Suppressor macrophage treated with lipopolysaccharide for 4 hours (primary cell): ENCODE measurements at regions not wholly inside any gene's neighbourhood (a gene's known extent, or its start where the extent isn't known, plus 50 kb on each side); places are given as distances from the start of the nearest gene placed in this dataset.
A peak's percentile ranks its signal among the peaks of the same experiment; 100 is the strongest.

ENCODE experiments used
- DNase-seq: peaks from one replicate; pipeline ENCODE4 v3.0.0-alpha.2; 2020

DNA sequence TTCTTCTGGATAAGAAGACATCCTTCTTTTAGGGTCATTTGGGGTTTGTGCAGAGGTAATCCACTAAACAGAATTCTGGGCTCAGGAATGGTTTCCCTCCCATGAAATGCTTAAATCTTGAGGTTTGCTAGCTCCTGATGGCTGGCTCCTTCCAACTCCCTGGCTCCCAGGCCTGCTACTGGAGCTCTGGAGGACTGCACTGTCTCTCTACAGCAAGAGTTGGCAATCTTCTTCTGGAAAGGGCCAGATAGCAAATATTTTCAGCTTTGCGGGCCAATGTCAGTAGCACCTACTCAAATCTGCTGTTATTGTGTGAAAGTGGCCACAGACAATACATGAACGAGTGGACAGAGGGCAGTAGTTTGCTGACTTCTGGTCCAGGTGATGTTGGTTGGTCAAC is 174.2 kb upstream of the CTBP2 start:
- no peak for DNase-seq

GRCh38 chr10:125333769-125334168 is 173.4 kb upstream of the CTBP2 start:
- no peak for DNase-seq

DNA sequence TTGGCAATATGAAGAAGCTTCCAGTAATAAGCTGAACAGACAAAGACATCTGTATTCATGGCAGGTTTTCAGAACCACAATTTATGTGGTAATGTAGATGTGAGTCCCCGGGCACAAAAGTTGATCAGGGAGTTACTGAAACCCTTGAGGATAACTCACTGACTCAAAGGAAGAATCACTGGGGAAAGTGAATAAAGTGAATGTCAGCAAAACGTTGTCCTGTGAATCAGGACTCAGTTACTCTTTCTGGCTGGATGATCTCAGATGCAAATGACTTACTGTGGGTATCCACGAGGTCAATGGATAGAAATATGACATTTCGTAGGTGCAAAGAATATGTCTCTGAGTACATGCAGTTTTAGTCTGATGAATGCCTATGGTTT is 172.8 kb upstream of the CTBP2 start:
- DNase-seq: no peak

- no peak for DNase-seq
These were observed 172.3 kb upstream of the CTBP2 start for GRCh38 chr10:125332548-125333208.

DNA sequence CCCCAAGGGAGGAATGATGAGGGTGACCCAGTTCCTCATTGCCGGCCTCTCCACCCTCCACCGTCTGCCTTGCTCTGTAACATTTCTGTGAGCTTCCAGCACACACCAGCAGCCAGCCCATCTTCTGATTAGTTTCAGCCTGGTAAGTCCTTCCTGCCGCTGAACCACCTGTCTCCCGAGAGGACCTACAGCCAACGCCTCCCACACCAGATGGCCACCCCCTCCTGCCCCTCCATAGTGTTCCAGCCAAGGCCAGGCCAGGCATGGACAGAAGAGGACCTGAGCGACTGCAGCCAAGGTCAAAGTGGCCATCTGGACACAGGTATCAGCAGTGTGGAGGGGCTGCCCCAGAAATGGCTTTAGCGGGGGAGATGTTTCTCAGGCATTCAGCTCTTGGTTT is 170.7 kb upstream of the CTBP2 start:
- no peak for DNase-seq

- DNase-seq: no peak
These were observed 168.7 kb upstream of the CTBP2 start for GRCh38 chr10:125329056-125329455.

GRCh38 chr10:125325326-125325725 is 165.0 kb upstream of the CTBP2 start:
- no peak for DNase-seq

DNA sequence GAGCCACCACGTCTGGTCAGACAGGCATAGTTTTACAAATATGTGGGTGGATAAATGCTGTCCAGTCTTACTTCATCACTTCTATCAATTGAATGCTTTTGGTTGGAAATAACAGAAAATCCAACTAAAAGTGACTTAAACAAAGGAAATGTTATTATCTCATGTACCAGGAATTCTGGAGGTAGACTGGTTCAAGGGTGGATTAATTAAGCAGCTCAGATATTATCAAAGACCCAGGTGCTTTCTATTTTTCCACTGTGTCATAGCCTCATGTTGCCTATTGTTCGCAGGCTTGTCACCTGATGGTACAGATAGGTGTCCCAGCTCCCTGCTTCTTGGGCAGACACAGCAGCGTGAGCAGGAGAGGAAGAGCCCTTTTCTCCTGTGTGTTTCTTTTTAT is 156.1 kb upstream of the CTBP2 start:
- DNase-seq: no peak

GRCh38 chr10:125300937-125301336 is 140.6 kb upstream of the CTBP2 start:
- DNase-seq: no peak

- DNase-seq: no peak
These were observed 139.1 kb upstream of the CTBP2 start for GRCh38 chr10:125299461-125299860.

- DNase-seq: no peak
These were observed 136.2 kb upstream of the CTBP2 start for GRCh38 chr10:125296598-125296997.

GRCh38 chr10:125294109-125294508 is 133.7 kb upstream of the CTBP2 start:
- no peak for DNase-seq

DNA sequence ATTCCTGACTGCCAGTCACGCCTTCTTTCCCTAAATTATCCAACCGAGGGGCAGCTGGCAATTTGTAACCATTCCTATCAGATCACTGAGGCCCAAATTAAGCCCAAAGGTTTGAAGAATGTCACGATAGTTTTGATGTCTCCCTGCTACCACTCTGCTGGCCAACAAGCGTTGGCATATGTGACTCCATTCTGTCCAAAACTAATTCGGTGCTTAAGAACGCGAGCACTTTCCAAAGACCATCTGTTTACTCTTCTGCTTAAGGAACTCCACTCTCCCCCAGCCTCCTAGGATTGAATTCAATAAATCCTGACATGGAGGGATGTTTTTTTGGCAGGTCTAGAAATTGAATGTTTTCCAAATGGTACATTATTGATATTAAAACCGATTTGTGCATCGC is 131.5 kb upstream of the CTBP2 start:
- DNase-seq: no peak

DNA sequence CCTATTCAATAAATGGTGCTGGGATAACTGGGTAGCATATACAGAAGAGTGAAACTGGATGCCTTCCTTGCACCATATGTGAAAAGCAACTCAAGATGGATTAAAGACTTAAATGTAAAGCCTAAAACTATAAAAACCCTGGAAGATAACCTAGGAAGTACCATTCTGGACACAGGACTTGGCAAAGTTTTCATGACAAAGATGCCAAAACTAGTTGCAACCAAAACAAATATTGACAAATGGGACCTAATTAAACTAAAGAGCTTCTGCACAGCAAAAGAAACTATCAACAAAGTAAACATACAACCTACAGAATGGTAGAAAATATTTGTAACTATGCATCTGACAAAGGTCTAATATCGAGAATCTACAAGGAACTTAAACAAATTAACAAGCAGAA is 129.1 kb upstream of the CTBP2 start:
- no peak for DNase-seq

GRCh38 chr10:125284875-125285597 is 124.7 kb upstream of the CTBP2 start:
- no peak for DNase-seq

DNA sequence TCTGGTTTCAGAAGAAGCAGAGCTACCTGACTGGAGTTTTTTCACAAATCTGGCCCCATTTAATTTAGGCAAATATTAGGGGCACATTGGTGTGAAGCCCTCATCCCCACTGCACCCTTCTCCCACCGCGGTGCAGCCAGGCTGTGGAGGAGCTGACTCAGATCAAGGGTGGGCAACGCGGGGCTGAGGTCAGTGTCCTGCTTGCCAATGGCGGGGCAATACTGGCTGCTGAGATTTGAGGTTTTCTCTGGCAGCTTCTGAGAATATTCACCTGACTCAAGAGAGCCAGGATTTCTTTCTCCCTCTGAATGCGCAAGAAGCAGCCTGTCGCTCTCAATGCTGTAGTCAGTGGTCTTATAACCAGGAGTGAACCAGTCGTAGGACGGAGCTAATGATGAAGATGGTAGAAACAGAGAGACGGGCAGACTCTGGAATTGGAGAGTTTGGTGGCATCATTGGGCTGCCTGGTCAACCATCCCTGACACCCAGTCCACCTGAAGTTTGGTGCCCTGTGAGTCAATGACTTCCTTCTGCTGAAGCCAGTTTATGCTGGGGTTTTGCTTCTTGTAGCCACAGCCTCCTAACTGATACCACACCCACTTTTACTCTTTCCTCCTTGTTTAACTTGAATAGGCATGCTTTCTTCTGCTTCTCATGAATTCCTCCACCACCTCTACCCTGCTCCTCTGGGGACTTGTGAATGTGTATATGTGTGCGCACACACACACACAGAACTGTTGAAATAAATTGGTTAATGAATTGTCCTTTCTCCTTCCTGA is 123.7 kb upstream of the CTBP2 start:
- no peak for DNase-seq

DNA sequence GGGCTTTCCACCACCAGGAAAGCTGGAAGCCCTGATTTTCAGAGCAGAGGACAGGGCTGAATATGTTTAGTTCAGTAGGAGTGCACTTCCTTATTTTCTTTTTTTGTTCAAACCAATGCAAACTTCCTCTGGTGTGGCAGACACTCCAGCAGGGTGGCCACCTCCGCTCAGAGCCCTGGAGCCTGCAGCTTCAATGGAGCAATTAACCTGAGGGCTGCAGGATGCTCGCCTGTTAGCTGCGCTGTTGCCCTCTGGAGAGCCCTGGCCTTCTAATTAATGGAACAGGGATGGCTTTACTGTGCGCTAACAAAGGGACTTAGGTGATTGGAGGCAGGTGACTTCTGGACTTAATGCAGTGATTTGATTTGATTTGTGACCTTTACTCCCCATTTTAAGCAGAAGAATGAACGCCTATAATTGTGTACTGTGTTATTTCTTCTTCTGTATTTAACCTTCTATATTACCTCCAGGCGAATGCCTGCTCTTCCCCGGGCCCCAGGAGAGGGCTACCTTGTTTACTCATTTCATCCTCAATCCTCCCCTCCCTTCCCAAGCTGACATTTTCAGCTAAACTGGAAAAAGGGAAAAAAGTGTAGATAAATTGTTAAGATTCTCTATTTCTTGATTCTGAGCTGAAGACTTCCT is 123.0 kb upstream of the CTBP2 start:
- DNase-seq: peak; percentile 1

GRCh38 chr10:125281091-125281490 is 120.7 kb upstream of the CTBP2 start:
- no peak for DNase-seq

DNA sequence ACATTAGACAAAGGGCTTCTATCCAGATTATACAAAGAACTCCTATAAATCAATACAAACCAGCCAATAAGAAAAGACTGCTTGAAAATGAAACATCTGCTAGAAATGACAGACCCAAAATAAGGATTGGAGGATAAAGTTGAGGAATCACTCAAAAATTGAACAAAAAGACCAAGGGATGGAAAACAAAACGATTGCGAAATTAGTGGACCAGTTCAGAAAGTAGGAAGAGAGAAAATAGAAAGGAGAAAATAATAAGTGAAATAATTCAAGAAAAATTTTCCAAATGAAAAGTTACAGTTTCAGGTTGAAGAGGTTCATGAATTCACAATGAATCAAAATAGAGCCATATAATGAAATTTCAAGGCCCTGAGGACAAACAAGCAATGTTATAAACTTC is 115.8 kb upstream of the CTBP2 start:
- DNase-seq: no peak

- no peak for DNase-seq
These were observed 114.6 kb upstream of the CTBP2 start for GRCh38 chr10:125274961-125275360.

DNA sequence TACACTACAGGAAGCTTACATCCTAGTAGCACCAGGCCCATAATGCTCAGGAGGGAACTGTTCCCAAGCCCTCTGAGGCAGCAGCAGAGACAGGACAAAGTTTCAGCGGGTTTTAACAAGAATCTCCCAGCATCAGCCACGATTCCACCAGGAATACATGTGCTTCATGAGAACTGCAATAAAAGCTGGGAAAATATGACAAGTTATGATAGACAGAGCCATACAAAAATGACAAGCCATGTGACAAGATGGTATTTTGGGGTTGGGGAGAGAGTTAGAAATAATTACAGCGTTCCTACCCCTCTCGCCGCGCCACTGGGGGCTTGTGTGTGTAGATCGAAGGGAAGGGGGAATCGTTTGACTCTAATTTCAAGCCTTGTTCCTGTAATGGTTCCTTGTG is 112.7 kb upstream of the CTBP2 start:
- no peak for DNase-seq

GRCh38 chr10:125269716-125270115 is 109.4 kb upstream of the CTBP2 start:
- DNase-seq: no peak

DNA sequence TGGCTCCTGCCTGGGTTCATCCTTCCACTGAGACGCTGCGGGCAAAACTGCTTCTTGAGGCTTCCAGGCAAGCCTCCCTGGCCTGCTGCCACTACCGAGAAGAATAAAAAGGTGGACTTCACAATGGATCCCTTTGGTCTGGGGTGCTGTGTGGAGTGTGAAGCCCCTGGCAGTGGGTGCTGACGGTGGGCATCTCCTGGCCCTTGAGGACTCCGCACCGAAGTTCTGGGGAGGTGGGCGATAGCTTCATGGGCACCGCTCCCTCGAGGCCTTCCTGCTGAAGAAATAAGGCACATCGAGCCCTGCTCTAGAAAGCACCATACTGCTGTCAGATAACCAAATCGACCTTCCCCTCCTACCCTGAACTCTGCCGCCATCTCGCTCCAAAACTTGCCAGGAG is 106.6 kb upstream of the CTBP2 start:
- DNase-seq: no peak

- DNase-seq: no peak
These were observed 106.2 kb upstream of the CTBP2 start for GRCh38 chr10:125266541-125266940.
